ENCODE measurements at regions not wholly inside any gene's neighbourhood (a gene's known extent, or its start where the extent isn't known, plus 50 kb on each side); places are given as distances from the start of the nearest gene placed in this dataset.

- Histone ChIP-seq H3K9me3 (no peaks in the 10 kb centered on the region), H3K36me3 (no peaks in the 10 kb centered on the region), H3K4me3 (no peak overlapping the region), H3K27me3 (no peaks in the 10 kb centered on the region), H3K4me1 (no peaks in the 10 kb centered on the region), H3K27ac (no peak overlapping the region)
- no peak for DNase-seq
- TF ChIP-seq CTCF (IDR thresholded peaks at IDR 0.05): no peak
- no peak for ATAC-seq
- intact Hi-C loops (cut with DNase I): no loop called here
These were observed 226.7 kb downstream of the TTC32 start for GRCh38 chr2:19675003-19675629.

- intact Hi-C loops (cut with DNase I): no loop called here
- Histone ChIP-seq H3K9me3 (no peaks in the 10 kb centered on the region), H3K4me1 (no peaks in the 10 kb centered on the region), H3K27me3 (no peaks in the 10 kb centered on the region), H3K27ac (no peak overlapping the region), H3K4me3 (no peak overlapping the region), H3K36me3 (no peaks in the 10 kb centered on the region)
- DNase-seq: no peak
- TF ChIP-seq CTCF (IDR thresholded peaks at IDR 0.05): no peak
- no peak for ATAC-seq
These were observed 227.5 kb downstream of the TTC32 start for GRCh38 chr2:19674051-19675002.

- no peak overlapping the region for H3K4me3 ChIP-seq
- no peak for TF ChIP-seq CTCF (IDR thresholded peaks at IDR 0.05)
- intact Hi-C loops (cut with DNase I): no loop called here
These were observed 228.5 kb downstream of the TTC32 start for GRCh38 chr2:19673213-19673791.

GRCh38 chr2:19671916-19672315 is 229.9 kb downstream of the TTC32 start:
- ATAC-seq (no peak), DNase-seq (no peak)
- Histone ChIP-seq H3K4me1 (no peaks in the 10 kb centered on the region), H3K27ac (no peak overlapping the region), H3K27me3 (no peaks in the 10 kb centered on the region), H3K4me3 (no peak overlapping the region), H3K36me3 (no peaks in the 10 kb centered on the region), H3K9me3 (no peaks in the 10 kb centered on the region)
- no peak for TF ChIP-seq CTCF (IDR thresholded peaks at IDR 0.05)
- intact Hi-C loops (cut with DNase I): no loop called here

More at GRCh38 chr2:19673213-19673791, 228.5 kb downstream of the TTC32 start:
- ATAC-seq (no peak), DNase-seq (no peak)
- H3K36me3 ChIP-seq: no peaks in the 10 kb centered on the region
- no peaks in the 10 kb centered on the region for H3K4me1 ChIP-seq
- no peaks in the 10 kb centered on the region for H3K9me3 ChIP-seq
- no peak overlapping the region for H3K27ac ChIP-seq
- H3K27me3 ChIP-seq: no peaks in the 10 kb centered on the region

GRCh38 chr2:19671311-19671710 is 230.5 kb downstream of the TTC32 start:
- TF ChIP-seq CTCF (IDR thresholded peaks at IDR 0.05): no peak
- intact Hi-C loops (cut with DNase I): no loop called here

More at GRCh38 chr2:19671311-19671710, 230.5 kb downstream of the TTC32 start:
- no peak for ATAC-seq
- no peaks in the 10 kb centered on the region for H3K36me3 ChIP-seq
- no peaks in the 10 kb centered on the region for H3K9me3 ChIP-seq
- no peaks in the 10 kb centered on the region for H3K27me3 ChIP-seq
- no peak overlapping the region for H3K4me3 ChIP-seq
- no peak for DNase-seq
- no peaks in the 10 kb centered on the region for H3K4me1 ChIP-seq
- no peak overlapping the region for H3K27ac ChIP-seq

Data from left lung (tissue), 4 donors.